NCI-H1105 treated with DMSO at 0.1 percent for 48 hours (cell line): ENCODE measurements at regions not wholly inside any gene's neighbourhood (a gene's known extent, or its start where the extent isn't known, plus 50 kb on each side); places are given as distances from the start of the nearest gene placed in this dataset.
"Not testable (repeated sequence)": the region's sequence is repeated elsewhere in the genome, so short reads cannot be mapped to it uniquely, and the experiment has no call there.

Experiments used
- DNase-seq: peaks from one replicate; lab custom pipeline; 2025; lab: John Stamatoyannopoulos, UW

- DNase-seq = no peak
These were observed 872.4 kb upstream of the SLC35B3 start for GRCh38 chr6:9307786-9308185.

DNA sequence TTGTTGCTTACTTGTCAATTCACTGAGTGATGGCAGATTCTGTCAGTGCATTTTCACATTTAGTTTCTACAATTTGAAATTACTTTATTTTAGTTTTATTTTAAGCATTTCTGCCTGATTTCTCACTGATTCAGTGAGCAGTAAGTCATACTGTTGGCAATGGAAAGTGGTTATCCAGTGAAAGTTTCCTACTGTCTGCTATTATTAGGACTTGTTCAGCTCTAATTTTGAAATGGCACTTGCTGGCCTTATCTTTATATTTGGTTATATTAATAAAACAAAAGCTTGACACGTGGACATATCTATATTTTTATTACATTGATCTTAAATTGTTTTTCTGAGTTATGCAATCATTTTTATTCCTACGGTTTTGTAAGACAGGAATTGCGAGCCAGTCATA lies 871.8 kb upstream of the SLC35B3 start:
- DNase-seq = no peak

DNA sequence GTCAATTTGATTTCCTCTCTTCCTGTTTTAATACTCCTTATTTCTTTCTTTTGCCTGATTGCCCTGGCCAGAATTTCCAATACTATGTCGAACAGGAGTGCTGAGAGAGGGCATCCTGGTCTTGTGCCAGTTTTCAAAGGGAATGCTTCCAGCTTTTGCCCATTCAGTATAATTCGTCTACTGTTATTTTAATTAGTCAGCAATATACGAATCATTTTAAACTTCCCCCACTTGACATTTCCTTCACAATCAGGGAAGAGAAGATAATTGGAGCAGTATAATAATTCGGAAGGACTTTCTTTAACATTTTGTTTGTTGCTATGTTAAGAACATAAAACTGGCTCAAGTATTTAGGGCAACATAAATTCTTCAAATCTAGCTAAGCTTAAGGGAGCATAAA lies 860.3 kb upstream of the SLC35B3 start:
- no peak for DNase-seq

DNA sequence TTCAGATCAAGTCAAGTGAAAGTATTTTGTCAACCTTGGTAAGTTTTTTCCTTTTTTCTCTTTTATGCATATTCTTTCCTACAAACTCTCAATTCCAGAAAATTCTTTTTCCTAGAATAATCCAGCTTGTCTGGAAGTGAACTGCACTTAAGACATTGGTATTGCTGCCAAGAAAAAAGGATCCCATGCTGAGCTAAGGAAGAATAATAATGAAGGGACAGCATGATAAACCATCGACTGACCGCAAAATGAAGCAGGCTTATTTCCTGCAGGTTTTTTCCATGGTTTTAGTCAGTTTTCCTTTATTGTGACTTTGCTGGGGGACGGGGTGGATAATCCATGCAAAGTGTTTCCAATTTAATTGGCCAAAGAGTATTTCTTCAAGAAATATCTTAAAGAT lies 857.6 kb upstream of the SLC35B3 start:
- DNase-seq = no peak

- not testable (repeated sequence) for DNase-seq
These were observed 855.0 kb upstream of the SLC35B3 start for GRCh38 chr6:9290342-9290741.

GRCh38 chr6:9272671-9273070 lies 837.3 kb upstream of the SLC35B3 start:
- no peak for DNase-seq

- DNase-seq = no peak
These were observed 831.4 kb upstream of the SLC35B3 start for GRCh38 chr6:9266741-9267140.

- peak; percentile 44 for DNase-seq
These were observed 821.9 kb upstream of the SLC35B3 start for GRCh38 chr6:9257215-9257614.

DNA sequence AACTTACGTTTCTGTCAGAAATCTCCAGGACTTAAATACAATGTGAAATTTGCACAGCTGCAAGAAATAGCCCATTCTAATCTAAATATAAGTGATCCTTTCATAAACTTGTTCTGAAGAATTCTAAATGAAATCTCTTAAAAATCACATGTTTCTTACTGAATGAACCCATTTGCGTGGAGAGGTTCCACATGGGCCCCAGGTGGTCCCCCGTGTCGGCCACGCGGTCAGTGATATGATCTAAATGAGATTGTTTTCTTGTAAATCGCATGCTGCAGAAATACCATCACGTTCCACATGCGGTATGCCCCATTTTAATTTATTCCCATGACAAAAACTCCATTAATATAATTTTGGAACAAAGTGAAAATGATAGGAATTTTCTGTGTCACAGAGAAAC lies 818.9 kb upstream of the SLC35B3 start:
- no peak for DNase-seq

DNA sequence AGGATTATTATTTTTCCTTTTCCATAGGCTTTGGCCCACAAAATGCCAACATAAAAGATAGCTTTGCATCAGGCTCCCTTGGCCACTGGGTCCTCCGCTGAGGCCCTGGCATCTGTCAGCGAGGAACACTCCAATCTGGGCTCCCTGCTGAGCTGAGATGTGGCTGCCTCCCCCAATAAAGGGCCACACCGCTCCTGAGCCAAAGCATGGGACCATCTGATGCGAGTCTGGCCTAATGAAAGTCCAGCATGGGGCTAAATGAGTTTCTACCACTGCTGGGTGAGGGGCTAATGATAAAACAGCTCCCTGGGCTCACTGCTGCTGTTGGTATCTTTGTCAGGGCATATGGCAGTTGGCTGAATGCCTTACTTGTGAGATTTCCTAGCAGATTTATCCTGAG lies 817.5 kb upstream of the SLC35B3 start:
- DNase-seq = no peak

DNA sequence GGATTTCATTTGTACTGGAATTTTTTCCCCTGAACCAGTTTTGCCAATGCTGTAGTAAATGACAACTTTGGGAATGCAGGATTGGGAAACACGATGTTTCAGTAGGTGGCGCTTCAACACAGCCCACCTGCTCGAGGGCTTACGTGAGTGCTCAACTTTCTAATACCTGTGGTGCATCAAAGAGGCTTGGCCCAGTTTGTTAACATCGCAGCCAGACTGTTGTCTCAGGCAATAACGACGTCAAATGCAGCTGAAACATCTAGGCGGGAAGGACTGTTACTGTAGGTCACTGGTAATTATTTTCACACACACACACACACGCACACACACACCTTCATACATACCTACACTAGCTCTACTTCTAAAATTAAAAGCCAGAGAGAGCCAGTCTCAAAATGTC lies 815.5 kb upstream of the SLC35B3 start:
- peak; percentile 74 for DNase-seq

- no peak for DNase-seq
These were observed 812.8 kb upstream of the SLC35B3 start for GRCh38 chr6:9248133-9248532.

- no peak for DNase-seq
These were observed 805.5 kb upstream of the SLC35B3 start for GRCh38 chr6:9240861-9241260.

- no peak for DNase-seq
These were observed 801.1 kb upstream of the SLC35B3 start for GRCh38 chr6:9236443-9236842.

- DNase-seq = no peak
These were observed 798.3 kb upstream of the SLC35B3 start for GRCh38 chr6:9233686-9234085.

DNA sequence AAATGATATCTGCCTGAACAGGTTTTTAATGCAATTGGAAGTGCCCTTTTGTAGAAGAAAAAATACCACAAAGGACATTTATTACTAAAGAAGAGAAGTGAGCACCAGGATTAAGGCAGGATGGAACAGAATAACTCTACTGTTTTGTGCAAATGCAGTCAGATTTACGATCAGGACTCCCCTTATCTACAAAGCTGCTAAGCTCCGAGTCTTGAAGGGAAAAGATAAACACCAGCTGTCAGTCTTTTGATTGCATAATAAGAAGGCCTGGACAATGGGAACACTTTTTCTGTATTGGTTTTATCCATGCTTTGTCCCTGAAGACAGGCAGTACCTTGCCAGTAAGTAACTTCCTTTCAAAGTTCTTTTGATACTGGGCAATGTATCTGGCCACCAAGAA lies 797.9 kb upstream of the SLC35B3 start:
- no peak for DNase-seq

DNA sequence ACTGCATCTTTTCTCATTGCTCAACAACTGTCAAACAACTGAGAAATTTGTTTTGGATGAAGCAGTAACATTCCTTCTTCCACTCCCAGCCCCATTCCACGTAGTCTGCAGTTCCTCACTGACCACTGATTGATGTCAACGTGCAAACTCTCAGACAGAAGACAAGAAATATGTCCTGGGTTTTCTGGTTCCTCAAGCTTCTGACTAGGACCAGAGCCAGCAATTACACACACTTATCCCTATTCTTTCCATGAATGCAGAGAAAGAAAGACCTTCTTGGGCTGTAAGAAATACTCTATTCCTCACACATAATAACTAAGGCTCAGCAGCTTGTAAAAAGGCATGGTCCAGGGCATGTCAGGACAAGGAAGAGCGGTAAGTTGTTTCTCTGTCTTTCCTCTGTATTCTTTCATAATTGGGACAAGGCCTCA lies 790.1 kb upstream of the SLC35B3 start:
- DNase-seq = peak; percentile 1

DNA sequence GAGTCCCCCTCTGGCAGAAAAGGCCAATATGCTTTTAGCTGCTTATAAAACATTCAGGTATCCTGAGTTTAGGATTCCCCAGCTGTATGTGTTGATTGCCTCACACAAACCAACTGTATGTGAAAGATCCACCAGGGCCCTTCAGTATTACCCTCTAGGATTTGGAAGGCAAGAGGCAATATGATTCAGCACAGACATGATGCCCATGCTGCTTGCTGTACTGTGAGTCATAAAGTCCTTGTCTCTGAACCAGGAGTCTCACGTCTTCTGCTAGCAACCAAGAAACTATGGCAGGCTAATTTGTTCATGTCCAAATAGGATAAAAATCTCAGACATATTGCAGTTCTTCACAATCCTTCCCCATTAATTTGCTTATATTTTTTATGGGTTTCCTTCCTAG lies 789.2 kb upstream of the SLC35B3 start:
- no peak for DNase-seq

DNA sequence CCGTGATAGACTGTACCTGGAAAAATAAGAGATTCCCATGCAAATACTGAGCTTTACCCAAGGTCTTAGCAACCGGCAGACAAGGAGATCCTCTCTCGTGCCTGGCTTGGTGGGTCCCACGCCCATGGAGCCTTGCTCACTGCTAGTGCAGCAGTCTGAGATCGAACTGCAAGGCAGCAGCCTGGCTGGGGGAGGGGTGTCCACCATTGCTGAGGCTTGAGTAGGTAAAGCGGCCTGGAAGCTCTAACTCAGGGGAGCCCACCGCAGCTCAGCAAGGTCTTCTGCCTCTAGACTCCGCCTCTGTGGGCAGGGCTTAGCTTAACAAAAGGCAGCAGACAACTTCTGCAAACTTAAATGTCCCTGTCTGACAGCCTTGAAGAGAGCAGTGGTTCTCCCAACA lies 778.4 kb upstream of the SLC35B3 start:
- not testable (repeated sequence) for DNase-seq

- DNase-seq = no peak
These were observed 773.6 kb upstream of the SLC35B3 start for GRCh38 chr6:9208966-9209365.

- no peak for DNase-seq
These were observed 770.3 kb upstream of the SLC35B3 start for GRCh38 chr6:9205645-9206044.

DNA sequence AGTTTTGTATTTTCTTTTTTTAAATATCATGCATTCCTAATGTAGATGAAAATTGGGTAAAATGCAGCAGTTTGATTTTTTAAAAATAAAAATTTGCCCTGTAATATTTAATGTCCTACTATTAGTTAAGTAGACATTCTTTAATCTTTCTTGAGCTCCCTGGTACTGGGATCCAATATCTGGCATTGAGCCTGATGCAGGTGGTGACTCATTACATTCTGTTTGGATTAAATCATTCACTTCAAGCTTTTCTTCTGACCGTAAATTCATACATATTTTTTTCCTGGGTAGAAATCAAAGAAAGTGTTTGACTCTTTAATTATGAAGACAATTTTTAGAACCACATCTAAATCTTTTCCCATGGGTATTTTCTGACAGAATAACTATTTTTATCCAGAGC lies 768.8 kb upstream of the SLC35B3 start:
- DNase-seq = no peak

GRCh38 chr6:9200712-9201111 lies 765.4 kb upstream of the SLC35B3 start:
- DNase-seq = no peak

DNA sequence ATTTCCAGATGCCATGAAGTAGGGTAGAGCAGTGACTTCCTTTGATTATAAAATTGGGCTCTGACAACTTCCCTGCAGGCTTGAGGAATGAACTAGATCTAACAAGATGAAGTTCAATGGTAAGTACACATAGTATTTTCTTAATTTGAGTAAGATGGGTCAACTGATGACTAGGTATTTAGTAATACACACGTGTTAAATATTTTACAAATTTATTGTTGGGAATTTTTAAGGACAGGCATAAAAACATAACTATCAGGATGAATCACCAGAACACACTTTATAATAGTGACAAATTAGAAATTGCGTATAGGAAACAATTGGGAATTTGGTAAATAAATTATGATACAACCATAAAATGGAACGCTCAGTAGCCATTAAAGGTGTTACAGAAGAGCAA lies 762.4 kb upstream of the SLC35B3 start:
- no peak for DNase-seq

DNA sequence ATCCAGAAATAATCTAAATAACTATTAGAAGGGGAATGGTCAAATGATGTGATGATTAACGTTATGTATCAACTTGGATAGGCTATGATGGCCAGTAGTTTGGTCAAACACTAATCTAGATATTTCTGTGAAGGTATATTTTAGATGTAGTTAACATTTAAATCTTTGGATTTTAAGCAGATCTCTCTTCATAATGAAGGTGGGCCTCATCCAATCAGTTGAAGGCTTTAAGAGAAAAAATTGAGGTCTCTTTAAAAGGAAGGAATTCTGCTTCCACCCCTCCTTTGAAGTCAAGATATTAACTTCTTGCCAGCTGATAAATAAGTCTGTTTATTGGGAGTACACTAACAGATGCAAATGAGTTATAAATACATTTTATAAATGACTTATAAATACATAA lies 760.0 kb upstream of the SLC35B3 start:
- no peak for DNase-seq
